DND-41 (cell line): ENCODE measurements at regions not wholly inside any gene's neighbourhood (a gene's known extent, or its start where the extent isn't known, plus 50 kb on each side); places are given as distances from the start of the nearest gene placed in this dataset.

Experiments
- ATAC-seq: fragments of 200-7000 bp; cut with Tn5 transposase; 3 replicates; pipeline ENCODE4 v1.9.1; 2021; ENCODE audit warnings: low read depth; ENCODE audit not compliant: insufficient read depth
- DNase-seq: peaks from one replicate; pipeline ENCODE4 v3.0.0-alpha.2; 2020
- H2AFZ ChIP-seq: 2 replicates; pipeline ENCODE4 v1.6.0; 2012; ENCODE audit warnings: low read depth, low read length
- H3K27ac ChIP-seq: 2 replicates; pipeline ENCODE4 v1.5.1; 2012; ENCODE audit warnings: low read length, inconsistent platforms
- H3K27me3 ChIP-seq: fragments of 200-600 bp; sonication (generic); 2 replicates; pipeline ENCODE4 v1.6.0; 2012; ENCODE audit warnings: low read length, mild to moderate bottlenecking, inconsistent platforms; ENCODE audit not compliant: insufficient read depth, poor library complexity
- H3K36me3 ChIP-seq: 2 replicates; pipeline ENCODE4 v1.5.1; 2012; ENCODE audit warnings: low read length, inconsistent platforms; ENCODE audit not compliant: insufficient read depth
- H3K4me1 ChIP-seq: 2 replicates; pipeline ENCODE4 v1.5.1; 2012; ENCODE audit warnings: mild to moderate bottlenecking, low read length; ENCODE audit not compliant: insufficient read depth
- H3K4me2 ChIP-seq: 2 replicates; pipeline ENCODE4 v1.6.0; 2012; ENCODE audit warnings: mild to moderate bottlenecking, moderate library complexity, low read length, inconsistent platforms; ENCODE audit not compliant: insufficient read depth
- H3K4me3 ChIP-seq, 2 experiments: fragments of 200-600 bp in 1 of 2; shearing (Covaris generic) in 1 of 2; 2 replicates each; pipeline ENCODE4 v1.5.1; 2012 to 2016; ENCODE audit warnings: inconsistent platforms in 2 of 2, low read length in 2 of 2, mild to moderate bottlenecking in 2 of 2, low read depth in 1 of 2, moderate library complexity in 1 of 2
- H3K79me2 ChIP-seq: 2 replicates; pipeline ENCODE4 v1.6.0; 2012; ENCODE audit warnings: low read length, inconsistent platforms; ENCODE audit not compliant: insufficient read depth
- H3K9ac ChIP-seq: 2 replicates; pipeline ENCODE4 v1.6.0; 2012; ENCODE audit warnings: low read depth, mild to moderate bottlenecking, inconsistent platforms, low read length, moderate library complexity
- H3K9me3 ChIP-seq: 2 replicates; pipeline ENCODE4 v1.5.1; 2012; ENCODE audit warnings: low read length, moderate library complexity, mild to moderate bottlenecking, inconsistent platforms; ENCODE audit not compliant: insufficient read depth, severe bottlenecking
- H4K20me1 ChIP-seq: 2 replicates; pipeline ENCODE4 v1.6.0; 2012; ENCODE audit warnings: low read length; ENCODE audit not compliant: insufficient read depth
- EZH2 ChIP-seq: IDR thresholded peaks from 3 replicates; pipeline ENCODE4 v1.6.1; 2012; ENCODE audit warnings: borderline replicate concordance, low read depth, mild to moderate bottlenecking, moderate library complexity, low read length, inconsistent platforms; ENCODE audit not compliant: severe bottlenecking
- TF ChIP-seq, protein P1 (sequence below): IDR thresholded peaks from 2 replicates; pipeline ENCODE4 v1.5.1; 2012; ENCODE audit warnings: borderline replicate concordance, low read length, moderate library complexity, mild to moderate bottlenecking; ENCODE audit not compliant: poor library complexity, severe bottlenecking; ENCODE audit errors: extremely low read depth

DNA sequence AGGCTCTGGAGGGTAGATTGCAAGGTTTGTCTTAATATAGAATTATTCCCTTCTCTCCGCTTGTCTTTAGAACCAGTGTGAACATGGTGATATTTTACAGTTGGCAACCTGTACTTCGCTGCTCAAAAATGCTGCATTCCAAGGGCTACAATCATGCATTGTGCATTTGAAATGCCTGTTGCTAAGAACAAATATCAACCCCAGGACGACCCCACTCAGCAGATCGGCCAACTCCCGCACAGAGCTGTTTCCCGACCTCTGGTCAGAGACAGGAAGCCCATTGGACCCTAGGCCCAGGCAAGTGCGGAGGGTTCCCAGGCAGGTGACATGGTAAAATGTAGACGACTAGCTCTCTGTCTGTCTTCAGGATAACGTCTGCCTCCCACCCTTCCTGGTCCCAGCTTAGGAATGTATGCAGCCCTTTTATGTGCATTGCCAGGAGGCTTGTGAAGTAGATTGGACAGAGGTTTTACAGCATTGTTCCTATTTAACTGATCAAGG lies 263.5 kb downstream of the FOXO1 start:
- no peak overlapping the region for H3K4me3 ChIP-seq
- H3K36me3 ChIP-seq, result no peaks in the 10 kb centered on the region
- H3K79me2 ChIP-seq, result no peaks in the 10 kb centered on the region
- H3K9ac ChIP-seq, result no peak overlapping the region
- no peak overlapping the region for H2AFZ ChIP-seq
- H3K27ac ChIP-seq, result no peak overlapping the region
- DNase-seq (no peak), ATAC-seq (no peak)
- no peaks in the 10 kb centered on the region for H3K27me3 ChIP-seq
- H3K4me1 ChIP-seq, result no peaks in the 10 kb centered on the region
- no peaks in the 10 kb centered on the region for H4K20me1 ChIP-seq
- H3K4me2 ChIP-seq, result no peak overlapping the region
- H3K9me3 ChIP-seq, result no peaks in the 10 kb centered on the region
- TF ChIP-seq, protein P1, sequence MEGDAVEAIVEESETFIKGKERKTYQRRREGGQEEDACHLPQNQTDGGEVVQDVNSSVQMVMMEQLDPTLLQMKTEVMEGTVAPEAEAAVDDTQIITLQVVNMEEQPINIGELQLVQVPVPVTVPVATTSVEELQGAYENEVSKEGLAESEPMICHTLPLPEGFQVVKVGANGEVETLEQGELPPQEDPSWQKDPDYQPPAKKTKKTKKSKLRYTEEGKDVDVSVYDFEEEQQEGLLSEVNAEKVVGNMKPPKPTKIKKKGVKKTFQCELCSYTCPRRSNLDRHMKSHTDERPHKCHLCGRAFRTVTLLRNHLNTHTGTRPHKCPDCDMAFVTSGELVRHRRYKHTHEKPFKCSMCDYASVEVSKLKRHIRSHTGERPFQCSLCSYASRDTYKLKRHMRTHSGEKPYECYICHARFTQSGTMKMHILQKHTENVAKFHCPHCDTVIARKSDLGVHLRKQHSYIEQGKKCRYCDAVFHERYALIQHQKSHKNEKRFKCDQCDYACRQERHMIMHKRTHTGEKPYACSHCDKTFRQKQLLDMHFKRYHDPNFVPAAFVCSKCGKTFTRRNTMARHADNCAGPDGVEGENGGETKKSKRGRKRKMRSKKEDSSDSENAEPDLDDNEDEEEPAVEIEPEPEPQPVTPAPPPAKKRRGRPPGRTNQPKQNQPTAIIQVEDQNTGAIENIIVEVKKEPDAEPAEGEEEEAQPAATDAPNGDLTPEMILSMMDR, result no peak
- no peak for TF ChIP-seq EZH2

DNA sequence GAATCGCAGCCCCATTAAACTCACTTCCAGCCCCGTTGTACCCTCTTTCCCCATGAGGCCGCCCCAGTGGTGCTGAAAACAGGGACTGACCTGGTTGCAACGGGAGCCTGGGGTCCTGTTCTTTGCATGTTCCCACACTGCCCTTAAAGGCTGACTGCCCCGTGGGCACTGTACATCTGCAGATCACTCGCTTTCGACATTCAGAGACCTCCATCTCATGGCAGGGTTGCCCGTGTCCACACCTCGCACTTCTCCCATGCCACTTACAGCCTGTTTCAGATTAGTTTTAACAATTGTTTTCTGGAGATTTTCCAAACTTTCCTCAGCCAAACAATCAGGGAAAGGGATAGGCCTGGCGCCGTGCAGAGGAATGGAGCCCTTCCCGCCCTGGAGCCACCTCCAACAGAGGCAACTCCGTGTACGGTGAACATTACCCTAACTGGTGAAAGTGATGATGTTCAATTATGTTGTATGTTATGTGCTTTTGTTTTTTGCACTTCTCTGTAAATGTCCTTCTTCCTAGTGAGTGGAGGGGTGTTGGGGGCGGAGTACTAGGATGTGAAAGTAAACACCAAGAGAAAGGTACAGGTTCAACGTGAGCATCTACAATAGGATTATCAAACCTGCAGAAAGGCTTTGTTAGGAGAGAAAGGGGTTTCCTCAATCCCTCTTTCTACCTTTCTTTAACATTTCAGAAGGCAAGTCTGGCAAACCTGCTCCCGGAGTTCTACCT lies 262.8 kb downstream of the FOXO1 start:
- ATAC-seq, result no peak
- TF ChIP-seq, protein P1, result no peak
- no peak for TF ChIP-seq EZH2
- Histone ChIP-seq H3K4me3 (no peak overlapping the region), H3K4me1 (no peaks in the 10 kb centered on the region), H3K79me2 (no peaks in the 10 kb centered on the region), H3K27me3 (no peaks in the 10 kb centered on the region), H2AFZ (no peak overlapping the region), H3K9me3 (no peaks in the 10 kb centered on the region), H3K4me2 (no peak overlapping the region), H3K9ac (no peak overlapping the region), H3K27ac (no peak overlapping the region), H4K20me1 (no peaks in the 10 kb centered on the region), H3K36me3 (no peaks in the 10 kb centered on the region)
- DNase-seq, result no peak

DNA sequence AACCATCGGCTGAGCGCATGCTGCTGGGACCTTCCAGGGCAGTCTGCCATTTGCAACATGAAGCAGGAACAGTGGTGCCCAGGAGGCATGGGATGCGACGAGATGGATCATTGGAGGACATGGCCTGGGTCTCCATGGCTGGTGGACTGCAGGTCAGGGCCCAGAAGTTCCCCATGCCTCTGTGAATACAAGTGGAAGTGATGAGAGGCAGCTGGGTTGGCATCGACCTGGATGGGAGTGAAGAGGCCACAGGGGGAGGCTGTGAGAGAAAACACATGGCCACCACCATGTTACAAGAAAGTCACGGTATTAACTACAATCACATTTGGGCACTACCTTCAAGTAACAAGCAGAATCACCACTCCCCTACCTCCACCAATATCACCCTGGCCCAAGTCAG lies 262.0 kb downstream of the FOXO1 start:
- no peak for TF ChIP-seq EZH2
- TF ChIP-seq, protein P1, result no peak
- no peak for ATAC-seq
- no peak for DNase-seq
- Histone ChIP-seq H3K27me3 (no peaks in the 10 kb centered on the region), H3K9ac (no peak overlapping the region), H3K4me1 (no peaks in the 10 kb centered on the region), H3K79me2 (no peaks in the 10 kb centered on the region), H4K20me1 (no peaks in the 10 kb centered on the region), H3K9me3 (no peaks in the 10 kb centered on the region), H3K4me2 (no peak overlapping the region), H2AFZ (no peak overlapping the region), H3K4me3 (no peak overlapping the region), H3K36me3 (no peaks in the 10 kb centered on the region), H3K27ac (no peak overlapping the region)
